HG03039 (cell line): ENCODE measurements at regions not wholly inside any gene's neighbourhood (a gene's known extent, or its start where the extent isn't known, plus 50 kb on each side); places are given as distances from the start of the nearest gene placed in this dataset.

Experiments
- ATAC-seq: cut with Tn5 transposase; IDR thresholded peaks from one replicate; pipeline ENCODE4 v1.9.1; 2021; ENCODE audit warnings: mild to moderate bottlenecking, moderate library complexity; ENCODE audit not compliant: unreplicated experiment

- ATAC-seq: no peak
Observed at GRCh38 chr11:37134637-37135036, 536.6 kb upstream of the RAG2 start.

- ATAC-seq: no peak
Observed at GRCh38 chr11:37124384-37124783, 526.3 kb upstream of the RAG2 start.

GRCh38 chr11:37115963-37116362 lies 517.9 kb upstream of the RAG2 start:
- ATAC-seq: no peak

- ATAC-seq: no peak
Observed at GRCh38 chr11:37110385-37110784, 512.3 kb upstream of the RAG2 start.

- no peak for ATAC-seq
Observed at GRCh38 chr11:37109286-37109585, 511.2 kb upstream of the RAG2 start.

- no peak for ATAC-seq
Observed at GRCh38 chr11:37108436-37109285, 510.6 kb upstream of the RAG2 start.

- ATAC-seq: no peak
Observed at GRCh38 chr11:37107831-37108230, 509.8 kb upstream of the RAG2 start.

GRCh38 chr11:37107415-37107814 lies 509.4 kb upstream of the RAG2 start:
- no peak for ATAC-seq

GRCh38 chr11:37105427-37105826 lies 507.4 kb upstream of the RAG2 start:
- no peak for ATAC-seq

- no peak for ATAC-seq
Observed at GRCh38 chr11:37104380-37104779, 506.3 kb upstream of the RAG2 start.

- ATAC-seq: no peak
Observed at GRCh38 chr11:37100008-37100407, 502.0 kb upstream of the RAG2 start.

GRCh38 chr11:37092487-37092886 lies 494.5 kb upstream of the RAG2 start:
- no peak for ATAC-seq

- no peak for ATAC-seq
Observed at GRCh38 chr11:37089439-37089838, 491.4 kb upstream of the RAG2 start.

GRCh38 chr11:37088573-37088910 lies 490.5 kb upstream of the RAG2 start:
- no peak for ATAC-seq

- no peak for ATAC-seq
Observed at GRCh38 chr11:37087650-37088572, 489.9 kb upstream of the RAG2 start.

GRCh38 chr11:37078521-37078920 lies 480.5 kb upstream of the RAG2 start:
- no peak for ATAC-seq

GRCh38 chr11:37076866-37077265 lies 478.8 kb upstream of the RAG2 start:
- ATAC-seq: no peak

GRCh38 chr11:37072538-37073055 lies 474.6 kb upstream of the RAG2 start:
- ATAC-seq: no peak

GRCh38 chr11:37050311-37050710 lies 452.3 kb upstream of the RAG2 start:
- ATAC-seq: no peak

GRCh38 chr11:37040921-37041320 lies 442.9 kb upstream of the RAG2 start:
- ATAC-seq: no peak

- no peak for ATAC-seq
Observed at GRCh38 chr11:37038911-37039310, 440.9 kb upstream of the RAG2 start.

- no peak for ATAC-seq
Observed at GRCh38 chr11:37026741-37027140, 428.7 kb upstream of the RAG2 start.
